ENCODE measurements at regions not wholly inside any gene's neighbourhood (a gene's known extent, or its start where the extent isn't known, plus 50 kb on each side); places are given as distances from the start of the nearest gene placed in this dataset.

- DNase-seq, result no peak
These were observed 331.1 kb downstream of the MLLT3 start for GRCh38 chr9:20291201-20291600.

- DNase-seq, result no peak
These were observed 332.0 kb downstream of the MLLT3 start for GRCh38 chr9:20290257-20290656.

- DNase-seq, result no peak
These were observed 332.8 kb downstream of the MLLT3 start for GRCh38 chr9:20289423-20290010.

- DNase-seq, result no peak
These were observed 335.3 kb downstream of the MLLT3 start for GRCh38 chr9:20286969-20287368.

- no peak for DNase-seq
These were observed 336.1 kb downstream of the MLLT3 start for GRCh38 chr9:20286154-20286700.

GRCh38 chr9:20284601-20285289 is 337.6 kb downstream of the MLLT3 start:
- no peak for DNase-seq

- DNase-seq, result no peak
These were observed 342.0 kb downstream of the MLLT3 start for GRCh38 chr9:20280330-20280729.

GRCh38 chr9:20276762-20277161 is 345.5 kb downstream of the MLLT3 start:
- DNase-seq, result no peak

GRCh38 chr9:20271723-20272122 is 350.6 kb downstream of the MLLT3 start:
- no peak for DNase-seq

GRCh38 chr9:20271096-20271495 is 351.2 kb downstream of the MLLT3 start:
- no peak for DNase-seq

GRCh38 chr9:20270161-20270560 is 352.1 kb downstream of the MLLT3 start:
- DNase-seq, result no peak

- no peak for DNase-seq
These were observed 352.7 kb downstream of the MLLT3 start for GRCh38 chr9:20269620-20270019.

- no peak for DNase-seq
These were observed 357.4 kb downstream of the MLLT3 start for GRCh38 chr9:20264896-20265295.

GRCh38 chr9:20262611-20263010 is 359.7 kb downstream of the MLLT3 start:
- DNase-seq, result no peak

- DNase-seq, result no peak
These were observed 365.9 kb downstream of the MLLT3 start for GRCh38 chr9:20256284-20256948.

GRCh38 chr9:20255052-20255451 is 367.2 kb downstream of the MLLT3 start:
- no peak for DNase-seq

- DNase-seq, result no peak
These were observed 368.7 kb downstream of the MLLT3 start for GRCh38 chr9:20253635-20254034.

GRCh38 chr9:20252778-20253177 is 369.5 kb downstream of the MLLT3 start:
- no peak for DNase-seq

GRCh38 chr9:20250791-20251190 is 371.5 kb downstream of the MLLT3 start:
- DNase-seq, result no peak

GRCh38 chr9:20244271-20244670 is 378.0 kb downstream of the MLLT3 start:
- no peak for DNase-seq

GRCh38 chr9:20243841-20244240 is 378.5 kb downstream of the MLLT3 start:
- no peak for DNase-seq

GRCh38 chr9:20242510-20243189 is 379.6 kb downstream of the MLLT3 start:
- peak; percentile 80 for DNase-seq

GRCh38 chr9:20240498-20240897 is 381.8 kb downstream of the MLLT3 start:
- DNase-seq, result no peak

GRCh38 chr9:20238921-20239320 is 383.4 kb downstream of the MLLT3 start:
- no peak for DNase-seq
